Body of pancreas (tissue), 4 donors: ENCODE measurements at regions not wholly inside any gene's neighbourhood (a gene's known extent, or its start where the extent isn't known, plus 50 kb on each side); places are given as distances from the start of the nearest gene placed in this dataset.

ENCODE experiments used
- CTCF ChIP-seq, 7 experiments: fragments of 450-650 bp in 4 of 7; fragments of 200-600 bp in 3 of 7; sonication (generic) in 3 of 7; IDR thresholded peaks; one replicate each; pipeline ENCODE4 v1.5.1; 2016 to 2019; ENCODE audit warnings: antibody characterized with exemption in 7 of 7
- POLR2A ChIP-seq, 3 donors: fragments of 450-650 bp; IDR thresholded peaks; one replicate each; pipeline ENCODE4 v1.6.1; 2016; ENCODE audit warnings: antibody characterized with exemption in 3 of 3, mild to moderate bottlenecking in 2 of 3

DNA sequence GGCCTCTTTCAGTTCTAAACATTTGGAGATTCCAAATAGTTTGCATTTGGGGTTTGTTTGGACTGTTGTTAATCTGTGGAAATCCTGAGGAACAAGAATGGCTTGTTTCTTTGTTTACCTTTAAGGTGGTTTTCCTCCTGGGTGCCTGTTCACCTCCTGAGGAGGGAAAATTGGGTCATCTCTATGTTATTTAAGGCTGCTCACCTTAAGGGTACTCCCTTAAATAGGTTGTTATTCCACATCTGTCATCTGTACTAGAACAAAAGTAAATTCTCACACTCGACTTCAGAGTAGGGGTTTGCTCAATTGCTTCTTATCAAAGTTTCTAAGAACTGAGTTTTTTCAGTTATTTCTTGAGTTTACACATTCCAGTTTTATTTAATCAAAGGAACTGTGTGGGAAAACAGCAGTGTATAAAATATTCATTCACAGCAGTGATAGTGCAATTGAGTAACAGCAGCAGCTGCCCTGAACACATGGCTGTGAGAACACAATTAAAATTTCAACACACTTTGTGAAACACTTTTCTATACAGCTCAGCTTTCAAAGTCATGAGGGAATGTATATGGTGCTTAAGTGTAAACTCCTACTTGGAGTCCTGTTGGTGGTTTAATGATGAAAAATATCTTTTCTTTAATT lies 238.5 kb upstream of the PGRMC2 start:
- TF ChIP-seq CTCF (IDR thresholded peaks at IDR 0.05) = no peak
- no peak for TF ChIP-seq POLR2A (IDR thresholded peaks at IDR 0.05)
